Glutamatergic neuron (in vitro differentiated cells): ENCODE measurements at regions not wholly inside any gene's neighbourhood (a gene's known extent, or its start where the extent isn't known, plus 50 kb on each side); places are given as distances from the start of the nearest gene placed in this dataset.

Source experiments
- DNase-seq: peaks from one replicate; pipeline ENCODE4 v3.0.0; 2022
- H3K27ac Mint-ChIP-seq: one replicate; pipeline ENCODE4 v1.8.0; 2020; ENCODE audit warnings: mild to moderate bottlenecking, mixed read lengths, inconsistent platforms; ENCODE audit not compliant: unreplicated experiment
- H3K27me3 Mint-ChIP-seq: one replicate; pipeline ENCODE4 v1.8.0; 2020; ENCODE audit warnings: mild to moderate bottlenecking, moderate library complexity, mixed read lengths, inconsistent platforms; ENCODE audit not compliant: unreplicated experiment
- H3K36me3 Mint-ChIP-seq: one replicate; pipeline ENCODE4 v1.8.0; 2020; ENCODE audit warnings: mild to moderate bottlenecking, mixed read lengths, inconsistent platforms; ENCODE audit not compliant: unreplicated experiment
- H3K4me1 Mint-ChIP-seq: one replicate; pipeline ENCODE4 v1.8.0; 2020; ENCODE audit warnings: mild to moderate bottlenecking, low read depth, mixed read lengths, inconsistent platforms; ENCODE audit not compliant: unreplicated experiment
- H3K4me3 Mint-ChIP-seq: one replicate; pipeline ENCODE4 v1.8.0; 2020; ENCODE audit warnings: mild to moderate bottlenecking, mixed read lengths, inconsistent platforms; ENCODE audit not compliant: unreplicated experiment
- H3K9me3 Mint-ChIP-seq: one replicate; pipeline ENCODE4 v1.8.0; 2020; ENCODE audit warnings: mild to moderate bottlenecking, moderate library complexity, mixed read lengths, inconsistent platforms; ENCODE audit not compliant: unreplicated experiment
- CTCF ChIP-seq: fragments of 200-600 bp; sonication (generic); IDR thresholded peaks from one replicate; pipeline ENCODE4 v1.5.0; 2021; ENCODE audit not compliant: partially characterized antibody, unreplicated experiment

- Mint-ChIP-seq H3K4me3 (no peak overlapping the region), H3K36me3 (no peaks in the 10 kb centered on the region), H3K27me3 (no peaks in the 10 kb centered on the region), H3K9me3 (no peaks in the 10 kb centered on the region), H3K4me1 (no peaks in the 10 kb centered on the region), H3K27ac (no peak overlapping the region)
- no peak for DNase-seq
- TF ChIP-seq CTCF, result no peak
Observed at GRCh38 chr2:59713577-59713976, 839.9 kb downstream of the BCL11A start.

GRCh38 chr2:59711121-59711520 lies 842.3 kb downstream of the BCL11A start:
- Mint-ChIP-seq H3K27me3 (no peaks in the 10 kb centered on the region), H3K4me1 (no peaks in the 10 kb centered on the region), H3K4me3 (no peak overlapping the region), H3K36me3 (no peaks in the 10 kb centered on the region), H3K9me3 (no peaks in the 10 kb centered on the region), H3K27ac (no peak overlapping the region)
- no peak for TF ChIP-seq CTCF
- no peak for DNase-seq

- Mint-ChIP-seq H3K4me1 (no peaks in the 10 kb centered on the region), H3K36me3 (no peaks in the 10 kb centered on the region), H3K9me3 (no peaks in the 10 kb centered on the region), H3K27ac (no peak overlapping the region), H3K4me3 (no peak overlapping the region), H3K27me3 (peaks cover 2% of the 10 kb centered on the region)
- TF ChIP-seq CTCF, result no peak
- DNase-seq, result no peak
Observed at GRCh38 chr2:59706729-59707128, 846.7 kb downstream of the BCL11A start.

- Mint-ChIP-seq H3K9me3 (no peaks in the 10 kb centered on the region), H3K4me1 (no peaks in the 10 kb centered on the region), H3K27me3 (peaks cover 2% of the 10 kb centered on the region), H3K4me3 (no peak overlapping the region), H3K36me3 (no peaks in the 10 kb centered on the region), H3K27ac (no peak overlapping the region)
- no peak for TF ChIP-seq CTCF
- DNase-seq, result no peak
Observed at GRCh38 chr2:59703796-59704195, 849.7 kb downstream of the BCL11A start.

- no peak for TF ChIP-seq CTCF
- Mint-ChIP-seq H3K9me3 (no peaks in the 10 kb centered on the region), H3K27ac (no peak overlapping the region), H3K4me3 (no peak overlapping the region), H3K36me3 (no peaks in the 10 kb centered on the region), H3K4me1 (no peaks in the 10 kb centered on the region), H3K27me3 (peaks cover 2% of the 10 kb centered on the region)
- DNase-seq, result no peak
Observed at GRCh38 chr2:59702026-59702425, 851.4 kb downstream of the BCL11A start.
